Epidermal melanocyte (primary cell): ENCODE measurements at regions not wholly inside any gene's neighbourhood (a gene's known extent, or its start where the extent isn't known, plus 50 kb on each side); places are given as distances from the start of the nearest gene placed in this dataset.
"Not testable (repeated sequence)": the region's sequence is repeated elsewhere in the genome, so short reads cannot be mapped to it uniquely, and the experiment has no call there.

Experiments used
- DNase-seq: peaks from one replicate; pipeline ENCODE4 v3.0.0; 2011; ENCODE audit warnings: low spot score; ENCODE audit not compliant: insufficient read length

DNA sequence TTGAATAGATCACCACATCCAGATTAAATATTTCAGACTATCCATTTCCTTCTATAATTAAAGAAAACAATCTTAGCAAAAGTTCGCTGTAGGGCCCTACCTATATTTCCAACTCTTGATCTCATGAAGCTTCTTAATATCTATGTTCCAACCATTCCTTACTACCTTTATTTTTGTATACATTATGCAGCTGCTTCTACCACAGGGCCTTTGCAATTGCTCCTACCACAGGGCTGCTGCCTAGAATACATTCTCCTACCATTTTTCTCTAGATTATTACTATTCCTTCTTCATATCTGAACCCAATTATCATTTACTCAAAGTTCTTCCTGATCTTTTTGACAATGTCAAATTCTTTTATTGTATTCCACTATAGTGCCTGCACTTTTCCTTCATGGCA lies 516.6 kb downstream of the RFPL4B start:
- no peak for DNase-seq

DNA sequence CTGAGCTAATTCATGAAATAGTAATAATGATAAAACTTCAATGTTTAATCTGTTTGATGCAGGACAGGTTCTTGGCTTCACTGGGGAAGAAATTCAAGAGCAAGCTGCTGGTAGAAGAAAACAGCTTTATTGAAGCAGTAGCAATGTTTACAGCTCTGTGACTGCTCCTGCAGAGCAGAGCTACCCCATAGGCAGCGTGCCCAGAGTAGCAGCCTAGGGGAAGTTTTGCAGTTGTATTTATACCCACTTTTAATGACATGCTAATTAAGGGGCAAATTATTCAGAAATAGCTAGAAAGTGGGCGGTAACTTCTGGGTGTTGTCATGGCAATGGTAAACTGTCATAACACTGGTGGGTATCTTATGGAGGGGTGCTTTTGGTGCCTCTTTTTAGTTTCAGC lies 518.0 kb downstream of the RFPL4B start:
- DNase-seq: no peak

DNA sequence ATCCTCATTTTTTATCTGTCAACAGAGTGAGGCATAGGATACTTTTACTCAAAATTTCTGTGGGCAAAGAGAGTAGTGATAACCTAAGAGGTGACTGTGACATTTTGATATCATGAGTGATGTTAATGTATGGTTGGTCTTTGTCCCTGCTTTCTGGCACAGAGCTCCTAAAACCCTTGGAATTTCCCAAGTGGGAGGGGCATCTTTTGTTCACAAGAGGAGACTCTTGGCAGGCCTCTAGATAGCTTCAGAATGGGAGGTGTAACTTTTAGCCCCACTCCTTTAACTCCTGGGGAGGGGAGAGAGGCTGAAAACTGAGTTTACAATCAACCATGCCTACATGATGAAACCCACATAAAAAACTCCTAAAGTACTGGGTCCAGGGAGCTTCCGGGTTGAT lies 527.8 kb downstream of the RFPL4B start:
- DNase-seq: no peak

DNA sequence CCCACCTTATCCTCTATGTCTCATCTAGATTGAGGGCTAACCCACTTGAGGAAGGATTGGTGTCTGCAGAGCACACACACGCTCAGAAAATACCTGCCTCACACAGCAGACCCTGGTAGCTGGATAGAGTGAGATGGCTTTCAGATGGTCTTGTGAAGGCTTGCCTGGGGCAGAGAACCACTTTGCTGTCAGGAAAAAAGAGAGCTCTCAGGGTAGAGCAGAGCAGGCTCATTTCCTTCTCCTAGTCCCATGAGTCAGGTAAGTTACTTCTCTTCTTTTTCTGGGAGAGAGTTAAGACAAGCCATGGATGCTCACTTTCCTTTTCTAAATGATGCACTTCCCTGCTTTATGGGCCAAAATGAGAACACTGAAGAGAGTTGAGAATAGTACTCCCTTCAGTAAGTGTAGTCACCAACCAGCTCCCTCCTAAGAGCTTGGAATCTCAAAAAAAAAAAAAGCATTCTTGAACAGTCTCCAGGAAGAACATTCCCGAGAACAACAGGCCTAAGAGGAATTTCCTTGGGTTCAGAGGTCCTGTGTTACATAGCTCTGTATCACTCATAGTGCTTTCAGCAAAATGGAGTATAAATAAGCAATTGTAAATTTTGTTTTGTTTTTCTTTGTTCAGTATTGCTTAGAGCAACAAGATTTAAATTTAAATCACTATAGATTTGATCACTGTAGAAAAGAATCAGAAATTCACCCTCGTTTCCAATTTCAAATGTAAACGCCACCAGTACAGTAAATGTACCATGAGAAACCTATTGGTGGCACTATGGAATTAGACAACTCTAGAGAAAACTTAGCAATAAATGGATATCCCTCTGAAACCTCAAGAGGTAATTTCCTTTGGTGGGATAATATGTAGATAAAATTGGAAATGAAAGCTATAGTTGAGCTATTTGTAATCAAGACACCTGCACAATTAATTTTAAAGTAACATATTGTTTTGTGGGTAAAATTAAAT lies 530.3 kb downstream of the RFPL4B start:
- peak; percentile 48 for DNase-seq

DNA sequence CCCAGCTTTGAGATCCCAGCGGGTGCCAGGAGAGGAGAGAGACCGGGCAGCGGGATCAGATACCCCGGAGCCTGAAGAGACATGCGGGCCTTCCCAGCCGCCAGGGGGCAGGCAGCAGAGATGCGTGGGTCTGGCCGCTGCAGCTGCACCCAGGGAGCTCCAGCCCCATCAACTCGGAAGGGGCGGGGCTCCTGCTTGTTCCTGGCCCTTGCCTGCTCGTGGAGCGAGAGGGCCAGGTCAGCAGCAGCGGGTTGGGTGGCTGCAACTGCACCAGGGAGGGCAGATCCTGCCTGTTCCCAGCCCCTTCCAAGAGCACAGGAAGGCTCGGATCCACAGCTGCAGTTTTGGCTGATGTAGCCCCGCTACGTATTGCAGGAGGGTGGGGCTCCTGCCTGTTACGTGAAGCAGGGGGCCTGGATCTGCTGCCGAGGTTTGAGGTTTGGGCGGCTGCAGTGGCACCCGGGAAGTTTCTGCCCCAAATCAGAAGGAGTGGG lies 532.8 kb downstream of the RFPL4B start:
- DNase-seq: no peak

DNA sequence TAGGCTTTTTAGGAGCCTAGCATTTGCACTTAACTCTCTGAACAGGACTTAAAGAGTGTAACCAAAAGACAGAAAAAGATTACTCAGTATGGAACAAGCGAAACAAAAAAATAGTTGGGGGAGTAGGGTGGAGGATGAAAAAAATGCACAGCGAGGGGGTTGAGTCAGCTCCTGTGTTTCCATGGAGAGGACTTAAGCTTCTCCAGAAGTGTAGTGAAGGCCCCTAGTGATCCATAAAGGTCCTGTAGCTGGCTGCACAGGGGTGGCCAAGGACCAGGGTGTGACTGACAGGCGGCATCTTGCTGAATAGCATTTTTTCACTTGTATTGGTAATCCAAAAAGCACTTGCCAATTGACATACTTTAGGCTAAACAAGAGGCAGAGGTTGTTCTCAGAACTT lies 533.9 kb downstream of the RFPL4B start:
- DNase-seq: no peak

DNA sequence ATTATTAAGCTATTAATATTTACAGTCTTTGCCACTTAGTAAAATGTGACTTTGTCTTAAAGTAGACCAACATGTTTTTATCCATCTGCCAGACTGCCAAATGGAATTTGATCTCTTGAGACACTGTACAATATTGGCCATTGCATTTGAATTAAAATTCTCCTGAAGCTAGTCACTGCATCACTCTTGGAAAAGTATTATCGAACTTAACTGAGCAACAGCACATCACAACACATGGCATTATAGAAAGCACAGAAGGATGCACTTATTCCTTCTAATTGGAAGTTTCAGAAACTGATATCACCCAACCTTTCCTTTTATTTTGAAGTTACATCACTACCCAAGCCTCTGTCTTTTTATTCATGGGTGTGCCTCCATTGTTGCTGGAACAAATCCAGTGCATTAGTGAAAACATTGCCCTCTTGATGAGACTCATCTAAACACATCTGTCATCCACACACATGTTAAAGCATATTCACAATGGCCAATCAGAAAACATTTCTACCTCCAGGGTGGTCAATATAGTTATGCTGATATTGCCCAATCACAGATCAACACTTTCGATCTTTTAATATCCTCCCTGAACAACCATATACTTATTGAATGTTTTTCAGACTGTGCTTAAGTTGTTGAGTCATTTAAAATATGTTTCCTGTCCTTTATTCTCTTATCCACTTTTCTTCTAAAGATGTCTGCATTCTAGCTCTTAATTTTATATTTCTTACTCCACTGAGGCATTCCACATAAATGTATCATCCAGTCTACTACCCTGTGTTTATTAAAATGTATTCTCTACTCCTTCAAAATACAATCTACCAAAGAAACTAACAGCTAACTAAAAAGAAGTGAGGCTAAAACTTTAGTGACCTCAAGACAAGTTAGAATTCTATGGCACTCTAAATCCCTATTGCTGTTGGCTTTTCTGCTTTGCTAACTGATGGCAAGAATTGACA lies 535.0 kb downstream of the RFPL4B start:
- no peak for DNase-seq

DNA sequence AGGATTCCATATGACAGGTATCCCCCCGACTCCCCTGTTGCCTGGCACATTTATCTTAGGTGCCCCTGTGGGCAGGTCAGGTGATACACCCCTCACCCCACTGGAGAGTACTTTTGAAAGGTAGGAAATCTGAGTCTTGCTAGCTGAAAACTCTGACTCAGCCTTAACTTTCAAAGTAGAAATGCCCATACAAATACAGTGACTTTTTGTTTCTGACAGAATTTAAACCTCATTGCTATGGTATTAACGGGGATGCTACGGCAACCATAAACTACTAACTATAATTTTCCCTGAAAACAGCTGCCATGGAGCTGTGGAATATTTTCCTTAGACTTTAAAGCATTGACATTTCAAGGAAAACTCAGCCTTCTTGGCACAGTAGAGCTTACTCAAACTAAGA lies 536.0 kb downstream of the RFPL4B start:
- no peak for DNase-seq

DNA sequence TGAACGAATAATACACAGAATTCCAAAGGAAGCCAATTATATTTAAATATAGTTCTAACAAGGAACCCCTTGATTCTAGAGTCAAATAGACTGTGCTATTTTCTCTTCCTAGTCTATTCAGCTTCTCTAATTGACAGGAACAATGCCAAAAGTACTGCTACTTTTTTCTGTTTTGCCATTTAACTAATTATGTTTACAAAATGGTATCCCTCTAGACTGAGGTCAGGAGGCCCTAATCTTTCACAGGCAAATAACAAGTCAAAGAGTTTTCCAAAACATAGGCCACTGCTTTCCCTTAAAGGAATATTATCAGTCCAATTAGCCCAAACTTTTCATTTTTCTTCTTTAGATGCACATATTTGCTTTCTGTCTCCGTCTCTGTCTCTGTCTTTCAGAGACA lies 539.3 kb downstream of the RFPL4B start:
- no peak for DNase-seq

DNA sequence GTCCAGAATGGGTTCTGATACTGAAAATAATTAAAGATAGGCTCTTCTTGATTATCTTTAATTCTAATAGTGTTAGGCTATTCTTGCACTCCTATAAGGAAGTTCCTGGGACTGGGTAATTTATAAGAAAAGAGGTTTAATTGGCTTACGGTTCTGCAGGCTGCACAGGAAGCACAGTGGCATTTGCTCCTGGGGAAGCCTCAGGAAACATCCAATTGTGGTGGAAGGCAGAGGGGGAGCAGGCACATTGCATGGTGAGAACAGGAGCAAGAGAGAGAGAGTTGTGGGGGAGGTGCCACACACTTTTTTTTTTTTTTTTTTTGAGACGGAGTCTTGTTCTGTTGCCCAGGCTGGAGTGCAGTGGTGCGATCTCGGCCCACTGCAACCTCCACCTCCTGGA lies 540.3 kb downstream of the RFPL4B start:
- not testable (repeated sequence) for DNase-seq

DNA sequence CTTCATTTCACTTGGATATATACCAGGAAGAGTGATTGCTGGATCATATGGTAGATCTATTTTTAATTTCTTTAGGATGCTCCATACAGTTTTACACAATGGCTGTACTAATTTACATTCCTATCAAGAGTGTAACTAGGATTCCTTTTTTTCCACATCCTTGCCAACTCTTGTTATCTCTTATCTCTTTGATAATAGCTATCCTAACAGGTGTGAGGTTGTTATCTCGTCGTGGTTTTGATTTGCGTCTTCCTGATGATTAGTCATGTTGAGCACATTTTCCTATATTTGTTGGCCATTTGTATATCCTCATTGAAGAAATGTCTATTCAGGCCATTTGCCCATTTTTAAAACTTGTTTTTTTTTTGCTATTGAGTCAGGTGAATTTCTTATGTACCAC lies 552.4 kb downstream of the RFPL4B start:
- no peak for DNase-seq

DNA sequence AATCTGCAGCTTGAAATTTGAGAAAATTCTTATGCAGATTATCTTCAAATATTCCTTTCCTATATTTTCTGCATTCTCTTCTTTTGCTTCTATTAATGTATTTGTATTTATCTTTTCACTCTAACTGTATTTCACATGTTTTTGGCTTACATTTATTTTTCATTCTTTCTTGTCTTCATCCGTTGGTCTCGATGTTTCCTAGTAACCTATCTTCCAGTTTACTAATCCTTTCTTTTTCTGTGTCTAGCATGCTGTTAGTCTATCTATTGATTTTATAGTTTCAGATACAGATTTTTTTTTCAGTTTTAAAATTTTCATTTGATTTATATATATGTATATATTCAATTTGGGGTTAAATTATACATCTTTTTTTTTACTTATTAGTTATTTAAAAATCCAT lies 556.2 kb downstream of the RFPL4B start:
- DNase-seq: no peak

DNA sequence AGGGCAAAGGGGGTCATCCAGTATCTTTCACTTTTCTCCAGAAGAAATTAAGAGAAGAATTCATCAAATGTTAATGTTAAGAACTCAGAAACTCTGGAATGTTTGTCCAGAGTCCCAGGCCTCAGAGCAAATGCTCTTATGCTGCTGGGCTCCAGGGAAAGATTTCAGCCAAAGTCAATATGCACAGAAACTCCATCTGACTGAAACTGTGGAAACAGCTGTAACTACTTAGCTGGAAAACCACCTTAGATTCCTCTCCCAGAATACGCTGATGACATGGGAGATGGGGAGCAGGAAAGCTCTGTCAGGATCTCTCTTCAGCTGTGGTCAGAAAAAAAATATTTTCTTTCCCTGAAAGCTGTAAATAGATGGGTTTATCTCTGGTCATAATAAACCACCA lies 559.6 kb downstream of the RFPL4B start:
- DNase-seq: no peak

DNA sequence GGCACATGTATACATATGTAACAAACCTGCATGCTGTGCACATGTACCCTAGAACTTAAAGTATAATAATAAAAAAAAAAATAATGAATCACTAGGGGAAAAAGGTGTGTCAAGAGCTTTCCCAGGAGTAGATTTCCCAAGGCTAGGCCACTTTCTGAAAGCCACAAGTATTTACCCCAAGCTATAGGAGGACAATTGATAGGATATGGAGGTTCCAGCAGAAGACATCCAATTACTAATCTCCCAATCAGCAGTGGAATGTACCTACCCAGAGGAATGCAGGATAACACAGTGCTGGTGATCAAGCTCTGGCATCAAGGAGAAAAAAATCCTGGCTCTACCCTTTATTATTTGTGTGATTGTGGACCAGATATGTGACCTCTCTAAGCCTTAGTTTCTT lies 562.7 kb downstream of the RFPL4B start:
- DNase-seq: no peak

DNA sequence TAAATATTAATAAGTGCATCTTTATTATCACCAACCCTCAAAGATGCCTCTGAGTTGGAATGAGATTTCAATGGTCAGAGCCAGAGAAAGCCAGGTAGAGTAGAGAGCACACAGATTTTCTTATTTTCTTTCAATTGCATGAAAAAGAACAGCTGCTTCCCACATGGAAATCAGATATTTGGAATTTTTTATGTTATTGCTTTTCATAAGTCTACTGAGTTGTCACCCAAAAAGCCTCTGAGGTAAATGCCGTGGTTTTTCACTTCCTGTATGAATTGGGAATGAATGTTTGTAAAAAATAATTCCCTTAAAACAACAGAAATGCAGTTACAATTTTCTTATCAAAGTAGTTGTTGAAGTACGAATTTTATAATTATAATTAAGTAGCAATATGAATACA lies 563.1 kb downstream of the RFPL4B start:
- no peak for DNase-seq

DNA sequence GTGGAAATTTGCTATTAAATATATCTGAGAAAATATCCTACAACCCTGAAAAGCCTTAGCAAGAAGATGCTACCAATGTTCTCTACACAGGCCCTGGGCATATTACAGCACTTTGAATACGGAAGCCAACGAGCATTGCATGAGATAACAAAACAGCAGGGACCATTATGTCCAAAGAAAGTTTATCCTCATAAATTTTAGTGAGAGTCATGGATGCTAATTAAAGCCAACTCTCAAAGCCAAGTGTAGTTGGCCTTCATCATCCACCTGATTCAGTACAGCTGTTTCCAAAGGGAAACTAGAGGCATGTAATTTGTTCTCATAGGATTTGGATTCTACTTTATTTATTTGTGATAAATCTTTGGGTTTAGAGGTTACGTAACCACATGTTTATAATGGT lies 564.8 kb downstream of the RFPL4B start:
- DNase-seq: peak; percentile 25

DNA sequence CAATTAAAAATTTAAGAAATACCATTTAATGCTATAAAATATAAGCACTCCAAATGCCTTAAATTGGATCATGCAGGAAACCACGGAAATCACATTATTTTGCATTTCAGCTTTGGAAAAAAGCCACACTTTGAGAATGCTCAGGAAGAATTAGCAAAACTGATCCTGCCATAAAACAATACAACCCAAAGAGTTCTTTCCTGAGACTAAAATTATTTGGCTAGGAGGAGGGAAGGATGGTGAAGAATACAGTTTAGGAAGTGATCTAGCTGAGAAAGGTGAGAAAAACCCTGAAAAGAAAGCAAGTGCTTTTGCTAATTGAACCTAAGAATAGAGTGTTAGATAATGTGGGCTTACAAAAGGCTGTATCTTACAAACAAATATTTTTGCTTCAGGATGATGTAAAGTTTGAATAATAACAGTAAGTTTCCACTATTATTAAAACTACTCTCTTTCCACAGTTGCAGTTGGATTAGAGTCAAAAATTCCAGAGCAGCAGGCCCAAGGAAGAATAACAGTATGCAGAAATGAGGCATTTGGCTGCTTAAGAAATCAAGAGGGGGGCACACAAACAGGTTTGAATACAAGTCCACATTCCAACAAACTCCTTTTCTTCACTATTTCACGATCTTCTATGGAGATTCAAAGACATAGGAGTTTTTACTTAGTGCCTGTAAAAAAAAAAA lies 565.4 kb downstream of the RFPL4B start:
- no peak for DNase-seq

DNA sequence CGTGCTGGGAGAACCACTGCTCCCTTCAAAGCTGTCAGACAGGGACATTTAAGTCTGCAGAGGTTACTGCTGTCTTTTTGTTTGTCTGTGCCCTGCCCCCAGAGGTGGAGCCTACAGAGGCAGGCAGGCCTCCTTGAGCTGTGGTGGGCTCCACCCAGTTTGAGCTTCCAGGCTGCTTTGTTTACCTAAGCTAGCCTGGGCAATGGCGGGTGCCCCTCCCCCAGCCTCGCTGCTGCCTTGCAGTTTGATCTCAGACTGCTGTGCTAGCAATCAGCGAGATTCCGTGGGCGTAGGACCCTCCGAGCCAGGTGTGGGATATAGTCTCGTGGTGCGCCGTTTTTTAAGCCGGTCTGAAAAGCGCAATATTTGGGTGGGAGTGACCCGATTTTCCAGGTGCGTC lies 572.6 kb downstream of the RFPL4B start:
- DNase-seq: not testable (repeated sequence)

DNA sequence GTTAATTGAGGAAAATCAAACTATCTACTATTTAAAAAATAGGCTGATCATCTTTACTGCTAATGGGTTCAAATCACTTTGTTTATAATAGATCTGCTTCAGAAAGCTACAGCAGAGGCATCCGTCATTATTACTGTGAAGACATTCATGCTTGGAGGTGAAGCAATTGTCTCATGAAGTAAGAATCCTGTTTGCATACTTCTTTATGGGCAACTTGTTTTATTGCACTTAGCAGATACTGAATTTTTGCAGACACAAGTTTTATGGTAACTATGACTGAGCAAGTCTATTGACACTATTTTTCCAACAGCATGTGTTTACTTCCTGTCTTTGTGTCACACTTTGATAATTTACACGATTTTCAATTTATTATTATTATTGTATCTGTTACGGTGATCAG lies 573.9 kb downstream of the RFPL4B start:
- no peak for DNase-seq

DNA sequence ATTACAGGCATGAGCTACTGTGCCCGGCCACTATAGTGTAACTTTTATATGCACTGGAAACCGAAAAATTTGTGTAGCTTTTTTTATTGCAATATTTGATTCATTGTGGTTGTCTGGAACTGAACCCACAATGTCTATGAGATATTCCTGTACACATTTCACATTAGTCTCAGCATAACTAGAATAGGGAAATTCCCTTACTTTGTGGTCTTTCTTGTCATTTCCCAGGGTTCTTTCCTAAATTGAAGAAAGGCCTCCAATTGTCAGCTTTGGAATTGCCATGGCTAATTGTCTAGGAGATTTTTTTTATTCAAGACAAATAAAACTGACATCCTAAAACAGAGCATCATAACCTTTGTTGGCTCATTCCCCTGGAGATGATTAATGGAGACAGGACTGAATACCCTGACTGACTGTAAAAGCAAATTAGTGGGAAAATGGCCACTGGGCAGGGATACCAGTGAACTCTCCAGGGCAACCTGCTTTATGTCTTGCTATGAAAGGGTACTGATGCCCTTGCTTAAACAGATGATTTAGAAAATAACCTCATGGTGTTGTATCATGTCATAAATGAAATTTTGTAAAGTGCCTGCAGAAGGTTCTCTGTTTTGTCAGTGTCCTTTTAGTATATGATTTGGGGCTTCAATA lies 576.9 kb downstream of the RFPL4B start:
- no peak for DNase-seq

DNA sequence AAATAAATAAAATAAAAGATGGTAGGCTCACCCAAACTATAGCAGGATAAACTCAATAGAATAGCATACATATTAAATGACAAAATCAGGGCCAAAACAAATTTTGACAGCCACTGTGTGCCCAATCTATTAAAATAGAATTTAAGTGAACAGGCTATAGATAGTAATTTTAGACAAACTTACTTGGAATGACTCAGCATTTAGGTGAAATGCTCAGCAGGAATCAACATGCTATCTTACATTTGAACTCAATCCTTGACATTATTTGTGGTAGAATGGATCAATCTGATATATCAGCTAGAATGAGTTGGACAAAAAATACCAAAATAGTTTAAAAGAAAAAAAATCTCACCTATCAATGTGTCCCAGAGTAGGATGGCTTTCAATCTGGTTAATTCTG lies 578.6 kb downstream of the RFPL4B start:
- DNase-seq: no peak
